ENCODE measurements at regions not wholly inside any gene's neighbourhood (a gene's known extent, or its start where the extent isn't known, plus 50 kb on each side); places are given as distances from the start of the nearest gene placed in this dataset.

DNA sequence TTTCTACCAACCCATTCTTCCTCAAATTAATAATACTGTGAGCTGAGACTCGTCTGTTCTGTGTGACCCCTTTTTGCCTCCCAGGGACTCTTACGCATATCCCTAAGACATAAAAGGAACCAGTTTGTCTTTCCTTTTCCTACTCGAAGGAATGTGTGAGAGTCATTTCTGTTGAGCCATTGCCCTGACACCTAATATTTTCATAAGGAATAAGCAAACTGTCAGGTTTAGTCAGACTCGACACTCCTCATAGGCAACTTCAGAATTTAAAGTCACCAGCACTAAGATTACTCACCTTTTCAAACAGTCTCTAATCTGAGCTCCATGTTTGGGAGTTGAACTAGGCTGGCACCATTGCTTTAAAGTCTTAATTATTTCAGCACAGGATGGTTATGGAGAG is 305.5 kb downstream of the IKZF2 start:
- TF ChIP-seq ZKSCAN1 (IDR thresholded peaks at IDR 0.05; ENCODE audit: low read depth, low read length) (no peak), ZNF384 (IDR thresholded peaks at IDR 0.05; ENCODE audit: low read depth, low read length) (no peak), CCAR2 (IDR thresholded peaks at IDR 0.05; ENCODE audit: low read depth, low read length) (no peak), SAP30 (IDR thresholded peaks at IDR 0.05; ENCODE audit: borderline replicate concordance, insufficient read depth, low read depth, low read length, poor library complexity, severe bottlenecking) (no peak), NFIC (IDR thresholded peaks at IDR 0.05) (no peak), ZNF324 (CRISPR knock-in tag; IDR thresholded peaks at IDR 0.05) (no peak), FIP1L1 (IDR thresholded peaks at IDR 0.05; ENCODE audit: low read depth, low read length, poor library complexity, severe bottlenecking) (no peak), KLF1 (tag; IDR thresholded peaks at IDR 0.05) (no peak)
- TF ChIP-seq, protein P1, sequence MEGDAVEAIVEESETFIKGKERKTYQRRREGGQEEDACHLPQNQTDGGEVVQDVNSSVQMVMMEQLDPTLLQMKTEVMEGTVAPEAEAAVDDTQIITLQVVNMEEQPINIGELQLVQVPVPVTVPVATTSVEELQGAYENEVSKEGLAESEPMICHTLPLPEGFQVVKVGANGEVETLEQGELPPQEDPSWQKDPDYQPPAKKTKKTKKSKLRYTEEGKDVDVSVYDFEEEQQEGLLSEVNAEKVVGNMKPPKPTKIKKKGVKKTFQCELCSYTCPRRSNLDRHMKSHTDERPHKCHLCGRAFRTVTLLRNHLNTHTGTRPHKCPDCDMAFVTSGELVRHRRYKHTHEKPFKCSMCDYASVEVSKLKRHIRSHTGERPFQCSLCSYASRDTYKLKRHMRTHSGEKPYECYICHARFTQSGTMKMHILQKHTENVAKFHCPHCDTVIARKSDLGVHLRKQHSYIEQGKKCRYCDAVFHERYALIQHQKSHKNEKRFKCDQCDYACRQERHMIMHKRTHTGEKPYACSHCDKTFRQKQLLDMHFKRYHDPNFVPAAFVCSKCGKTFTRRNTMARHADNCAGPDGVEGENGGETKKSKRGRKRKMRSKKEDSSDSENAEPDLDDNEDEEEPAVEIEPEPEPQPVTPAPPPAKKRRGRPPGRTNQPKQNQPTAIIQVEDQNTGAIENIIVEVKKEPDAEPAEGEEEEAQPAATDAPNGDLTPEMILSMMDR (IDR thresholded peaks at IDR 0.05 in 2 of 3, conservative IDR thresholded peaks at IDR 0.05 in 1 of 3; ENCODE audit: insufficient read depth in 2 of 3, low read depth in 1 of 3, low read length in 3 of 3) = no peak
- TF ChIP-seq, protein P2, sequence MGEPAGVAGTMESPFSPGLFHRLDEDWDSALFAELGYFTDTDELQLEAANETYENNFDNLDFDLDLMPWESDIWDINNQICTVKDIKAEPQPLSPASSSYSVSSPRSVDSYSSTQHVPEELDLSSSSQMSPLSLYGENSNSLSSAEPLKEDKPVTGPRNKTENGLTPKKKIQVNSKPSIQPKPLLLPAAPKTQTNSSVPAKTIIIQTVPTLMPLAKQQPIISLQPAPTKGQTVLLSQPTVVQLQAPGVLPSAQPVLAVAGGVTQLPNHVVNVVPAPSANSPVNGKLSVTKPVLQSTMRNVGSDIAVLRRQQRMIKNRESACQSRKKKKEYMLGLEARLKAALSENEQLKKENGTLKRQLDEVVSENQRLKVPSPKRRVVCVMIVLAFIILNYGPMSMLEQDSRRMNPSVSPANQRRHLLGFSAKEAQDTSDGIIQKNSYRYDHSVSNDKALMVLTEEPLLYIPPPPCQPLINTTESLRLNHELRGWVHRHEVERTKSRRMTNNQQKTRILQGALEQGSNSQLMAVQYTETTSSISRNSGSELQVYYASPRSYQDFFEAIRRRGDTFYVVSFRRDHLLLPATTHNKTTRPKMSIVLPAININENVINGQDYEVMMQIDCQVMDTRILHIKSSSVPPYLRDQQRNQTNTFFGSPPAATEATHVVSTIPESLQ (CRISPR knock-in tag; IDR thresholded peaks at IDR 0.05) = no peak

All from K562 (cell line).